ENCODE measurements at regions not wholly inside any gene's neighbourhood (a gene's known extent, or its start where the extent isn't known, plus 50 kb on each side); places are given as distances from the start of the nearest gene placed in this dataset.

DNA sequence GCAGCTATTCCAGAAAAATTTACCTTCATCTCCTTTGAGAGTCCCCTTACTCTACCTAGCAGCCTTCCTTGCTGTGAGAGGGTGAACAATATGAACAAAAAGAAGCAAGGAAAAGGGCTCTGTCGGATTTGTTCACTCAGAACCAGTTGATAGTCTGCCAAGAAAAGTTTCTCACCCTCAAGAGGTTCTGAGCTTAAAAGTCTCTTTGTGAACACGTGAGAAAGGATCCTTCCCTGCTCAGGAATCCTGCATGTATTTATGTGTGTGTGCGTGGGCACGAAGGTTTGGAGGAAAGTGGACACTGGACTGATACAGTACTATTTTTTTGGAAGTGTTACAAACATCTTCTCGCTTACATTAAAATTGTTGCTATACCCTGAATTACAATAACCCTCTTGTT is 178.6 kb upstream of the JADE1 start:
- no peak for TF ChIP-seq EP300 (IDR thresholded peaks at IDR 0.05)
- TF ChIP-seq POLR2A (IDR thresholded peaks at IDR 0.05): no peak

Measured in suprapubic skin (tissue), 2 donors.